Retina (tissue), 1 donor: ENCODE measurements at regions not wholly inside any gene's neighbourhood (a gene's known extent, or its start where the extent isn't known, plus 50 kb on each side); places are given as distances from the start of the nearest gene placed in this dataset.
"Not testable (repeated sequence)": the region's sequence is repeated elsewhere in the genome, so short reads cannot be mapped to it uniquely, and the experiment has no call there.

Experiments used
- DNase-seq: peaks from one replicate; pipeline ENCODE4 v3.0.0-alpha.2; 2016

DNA sequence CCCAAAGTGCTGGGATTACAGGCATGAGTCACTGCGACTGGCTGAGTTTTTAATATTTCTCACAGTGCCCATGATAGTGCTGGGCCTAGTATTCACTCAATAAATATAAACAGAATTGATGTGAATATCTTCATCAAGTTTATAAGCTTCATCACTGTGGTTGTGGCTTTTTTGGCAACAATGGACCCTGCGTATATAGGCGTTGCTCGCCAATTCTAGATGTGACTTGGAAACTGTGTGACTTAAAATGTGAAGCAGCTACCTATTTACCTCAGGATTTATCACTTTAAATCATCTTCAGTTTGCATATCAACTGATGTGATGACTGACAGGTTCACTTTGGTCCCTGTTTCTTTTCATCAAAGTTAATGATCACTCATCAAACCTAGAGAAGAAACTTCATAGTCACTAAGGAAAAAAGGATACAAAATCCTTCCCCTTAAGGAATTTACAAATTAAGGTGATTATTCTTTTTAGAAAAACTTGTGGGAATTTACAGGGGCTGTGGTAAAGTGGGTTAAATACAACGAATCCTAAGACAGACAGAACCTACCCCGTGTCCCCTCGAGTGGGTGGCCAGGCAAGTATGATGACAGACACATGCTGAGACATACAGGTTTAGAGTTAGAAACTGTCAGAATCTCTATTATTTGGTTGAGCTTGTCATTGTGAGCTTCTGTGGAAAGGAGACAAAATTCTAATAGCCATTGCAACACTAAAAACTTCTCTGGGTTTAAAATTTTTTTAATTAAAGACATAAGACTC, 101.3 kb downstream of the AKAP11 start:
- no peak for DNase-seq

DNA sequence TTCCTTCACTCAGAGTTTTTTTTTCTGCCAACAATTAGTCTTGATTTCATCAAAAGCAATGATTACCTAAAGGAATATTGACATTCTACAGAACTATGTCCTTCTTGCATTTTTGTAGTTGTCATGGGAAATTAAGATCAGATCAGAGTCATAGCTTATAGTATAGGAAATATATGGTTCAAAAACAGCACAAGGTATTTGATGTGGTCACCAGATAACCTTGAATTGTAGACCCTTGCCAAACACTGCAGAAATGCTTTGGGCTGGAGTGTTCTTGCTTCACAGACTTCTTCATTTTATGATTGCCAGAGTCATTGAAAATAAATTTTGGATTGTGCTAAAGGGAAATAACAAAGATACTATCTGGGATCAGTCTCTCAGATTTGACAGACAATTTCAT, 103.7 kb downstream of the AKAP11 start:
- no peak for DNase-seq

DNA sequence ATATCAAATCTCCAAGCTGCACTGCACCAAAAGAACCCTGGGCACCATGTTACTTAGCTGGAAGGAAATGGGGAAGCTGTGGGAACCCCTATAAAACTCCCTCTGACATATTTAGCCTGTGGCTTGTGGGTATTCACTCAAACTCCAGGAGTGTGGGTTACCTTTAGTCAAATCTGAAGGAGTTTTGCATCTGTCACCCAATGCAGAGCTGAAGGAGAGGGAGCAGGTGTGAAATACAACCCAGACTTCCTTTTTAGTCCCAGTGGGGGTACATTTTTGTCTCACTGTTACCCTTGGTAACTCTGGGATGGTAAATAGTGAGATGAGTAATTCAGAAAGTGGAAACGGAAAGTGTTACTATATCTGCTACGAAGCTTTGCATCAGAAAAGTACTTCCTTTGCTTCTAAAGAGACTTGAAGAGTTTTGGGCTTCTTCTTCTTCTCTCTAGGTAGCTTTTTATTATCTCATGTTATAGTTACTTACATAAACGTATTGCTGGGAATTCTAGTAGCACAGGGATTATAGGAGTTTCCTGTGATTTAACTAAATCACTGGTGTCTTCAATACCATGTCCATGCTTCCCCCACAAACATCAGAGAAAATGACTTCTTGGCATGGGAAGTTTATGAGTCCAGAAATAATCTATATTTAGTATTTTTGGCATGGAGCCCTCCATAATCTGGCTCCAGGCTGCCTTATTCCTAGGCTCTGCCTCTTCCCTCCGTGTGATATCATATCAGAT, 105.9 kb downstream of the AKAP11 start:
- no peak for DNase-seq

DNA sequence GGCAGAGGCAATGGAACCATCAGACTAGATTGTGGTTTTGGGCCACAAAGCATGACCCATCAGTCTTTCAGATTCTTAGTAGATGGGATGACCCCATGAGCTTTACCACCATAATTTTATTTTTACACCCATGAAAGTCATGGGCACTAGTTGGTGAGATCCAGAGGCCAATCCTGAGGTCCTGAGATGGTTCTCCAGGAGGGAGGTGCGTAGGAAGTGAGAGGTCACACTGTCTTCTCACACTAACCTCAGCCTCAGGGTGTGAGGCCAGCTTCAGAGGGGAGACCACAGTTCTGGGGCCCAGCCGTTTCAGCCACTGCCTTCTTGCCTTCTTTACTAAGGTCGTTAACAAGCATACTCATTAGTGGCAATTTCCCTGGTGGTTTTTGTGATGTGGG, 106.4 kb downstream of the AKAP11 start:
- DNase-seq: no peak

DNA sequence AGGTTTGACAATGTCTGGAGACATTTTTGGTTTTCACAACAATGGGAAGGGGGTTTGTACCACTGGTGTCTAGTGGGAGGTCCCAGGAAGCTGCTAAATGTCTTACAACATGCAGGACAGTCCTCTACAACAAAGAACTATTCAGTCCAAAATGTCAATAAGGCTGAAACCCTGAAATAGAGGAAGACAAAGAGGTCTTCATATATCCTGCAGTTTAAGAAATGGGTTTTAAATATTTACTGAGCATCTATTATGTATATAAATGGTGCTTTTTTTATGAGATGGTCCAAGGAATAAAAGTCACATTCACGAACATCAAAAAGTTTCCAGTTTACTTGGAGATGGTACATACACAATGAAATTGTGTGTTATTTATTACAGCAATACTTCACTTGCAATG, 107.3 kb downstream of the AKAP11 start:
- DNase-seq: no peak

DNA sequence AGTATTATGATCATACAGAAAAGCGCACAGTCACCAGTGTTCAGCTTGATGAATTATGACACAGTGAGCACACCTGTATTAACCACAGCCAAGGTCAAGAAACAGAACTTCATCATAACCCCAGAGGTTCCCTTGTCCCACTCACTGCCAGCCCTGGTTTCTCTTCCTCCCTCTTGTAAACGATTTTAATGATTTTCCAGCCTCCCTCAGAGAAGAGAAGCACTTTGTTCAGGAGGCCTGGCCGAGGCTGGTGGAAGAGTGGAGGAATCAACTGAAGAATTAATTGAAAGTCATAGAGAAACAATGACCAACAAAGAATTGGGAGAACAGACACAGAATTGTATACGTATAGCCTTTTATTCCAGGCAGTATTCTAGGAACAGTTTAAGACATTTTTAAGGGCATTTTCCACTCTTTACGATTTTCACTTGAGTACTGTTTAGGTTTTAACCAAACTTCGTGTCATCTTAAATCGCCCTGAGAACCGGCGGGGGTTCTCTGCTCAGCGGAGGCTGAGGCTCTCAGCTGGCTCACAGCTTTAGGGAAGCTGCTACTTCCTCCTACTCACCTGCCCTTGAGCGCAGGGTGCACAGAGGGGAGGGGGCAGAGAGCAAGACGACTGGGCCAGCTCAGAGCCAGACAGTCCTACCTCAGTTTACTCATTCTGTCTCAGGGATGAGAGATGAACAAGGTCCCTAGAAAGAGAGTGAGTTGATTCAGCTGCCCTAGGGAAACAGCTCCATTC, 108.6 kb downstream of the AKAP11 start:
- DNase-seq: no peak

DNA sequence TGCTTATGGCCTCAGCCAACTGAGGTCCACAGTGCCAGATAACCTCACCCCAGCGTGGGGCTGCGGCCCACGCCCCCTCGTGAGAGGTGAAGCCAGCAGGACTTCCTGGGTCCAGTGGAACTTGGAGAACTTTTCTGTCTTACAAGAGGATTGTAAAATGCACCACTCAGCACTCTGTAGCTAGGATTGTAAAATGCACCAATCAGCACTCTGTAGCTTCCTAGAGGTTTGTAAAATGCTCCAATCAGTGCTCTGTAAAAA, 109.1 kb downstream of the AKAP11 start:
- no peak for DNase-seq

DNA sequence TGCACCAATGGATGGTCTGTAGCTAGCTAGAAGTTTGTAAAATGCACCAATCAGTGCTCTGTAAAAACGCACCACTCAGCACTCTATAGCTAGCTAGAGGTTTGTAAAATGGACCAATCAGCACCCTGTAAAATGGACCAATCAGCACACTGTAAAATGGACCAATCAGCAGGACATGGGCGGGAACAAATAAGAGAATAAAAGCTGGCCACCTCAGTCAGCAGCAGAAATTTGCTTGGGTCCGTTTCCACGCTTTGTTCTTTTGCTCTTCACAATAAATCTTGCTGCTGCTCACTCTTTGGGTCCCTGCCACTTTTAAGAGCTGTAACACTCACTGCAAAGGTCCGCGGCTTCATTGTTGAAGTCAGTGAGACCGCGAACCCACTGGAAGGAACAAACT, 109.5 kb downstream of the AKAP11 start:
- not testable (repeated sequence) for DNase-seq

DNA sequence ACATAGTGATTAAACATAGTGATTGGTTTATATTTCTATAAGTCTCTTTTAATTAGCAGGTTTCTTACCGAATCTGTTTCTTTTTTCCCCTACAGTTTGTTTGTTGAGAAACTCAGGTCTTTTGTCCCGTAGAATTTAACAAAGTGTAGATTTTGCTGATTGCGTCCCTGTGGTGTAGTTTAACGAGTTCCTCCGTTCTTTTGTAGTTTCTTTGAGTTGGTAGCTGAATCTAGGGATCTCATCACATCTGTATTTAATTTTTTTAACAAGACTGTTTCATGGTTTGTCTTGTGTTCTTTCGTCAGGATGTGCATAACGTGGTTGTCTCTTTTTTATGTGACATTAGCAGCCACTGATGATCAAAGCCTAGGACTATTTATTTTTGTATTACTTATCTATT, 111.1 kb downstream of the AKAP11 start:
- DNase-seq: no peak

DNA sequence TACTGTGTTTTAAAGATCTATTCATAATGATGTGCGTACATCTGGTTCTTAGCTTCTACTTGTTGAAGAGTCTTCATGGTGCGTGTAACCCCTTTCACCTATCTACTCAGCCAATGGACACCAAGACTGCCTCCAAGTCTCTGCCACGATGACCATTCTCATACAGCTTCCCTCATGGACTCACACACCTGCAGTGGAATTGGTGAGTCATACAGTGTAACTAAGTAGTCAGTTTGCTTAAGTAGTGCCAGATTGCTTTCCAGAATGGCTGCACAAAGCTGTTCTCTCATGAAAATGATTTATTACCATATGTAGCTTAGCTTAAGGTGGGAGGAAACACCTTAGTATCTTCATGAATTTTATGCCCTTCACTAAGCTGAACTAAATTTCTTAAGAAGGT, 112.3 kb downstream of the AKAP11 start:
- DNase-seq: no peak

DNA sequence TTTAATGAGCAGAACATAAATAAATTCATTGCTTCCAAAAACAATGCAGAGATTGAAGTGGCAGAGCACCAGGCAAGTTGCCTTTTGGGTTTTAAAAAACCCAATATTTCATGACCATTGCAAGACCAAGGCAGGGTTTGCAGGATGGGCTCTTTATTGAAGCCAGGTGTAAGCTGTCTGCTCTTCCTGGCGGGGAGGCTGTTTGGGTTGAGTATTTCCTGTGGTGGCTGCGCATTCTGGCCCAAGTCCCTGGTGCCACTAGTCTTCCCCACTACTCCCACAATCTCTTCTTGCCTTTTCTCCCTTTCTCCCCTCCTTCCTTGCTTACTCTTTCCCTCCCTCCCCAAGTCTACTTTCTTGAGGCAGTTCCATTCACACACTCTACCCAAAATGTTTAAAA, 116.4 kb downstream of the AKAP11 start:
- DNase-seq: no peak

DNA sequence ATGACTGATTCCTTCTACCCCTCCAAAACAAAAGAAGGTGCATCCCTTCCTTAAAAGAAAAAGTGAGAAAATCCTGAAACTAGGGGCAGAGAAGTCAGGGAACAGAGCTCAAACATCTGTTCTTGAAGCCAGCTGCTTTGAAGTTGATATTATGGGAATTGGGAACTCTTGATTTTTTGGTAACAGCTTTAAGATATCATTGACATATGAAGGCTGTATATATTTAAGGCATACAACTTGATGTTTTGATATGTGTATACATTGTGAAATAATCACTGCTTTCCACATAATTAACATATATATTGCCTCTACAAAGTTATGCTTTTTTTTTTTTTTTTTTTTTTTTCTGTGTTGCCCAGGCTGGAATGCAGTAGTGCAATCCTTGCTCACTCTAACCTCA, 117.1 kb downstream of the AKAP11 start:
- no peak for DNase-seq

DNA sequence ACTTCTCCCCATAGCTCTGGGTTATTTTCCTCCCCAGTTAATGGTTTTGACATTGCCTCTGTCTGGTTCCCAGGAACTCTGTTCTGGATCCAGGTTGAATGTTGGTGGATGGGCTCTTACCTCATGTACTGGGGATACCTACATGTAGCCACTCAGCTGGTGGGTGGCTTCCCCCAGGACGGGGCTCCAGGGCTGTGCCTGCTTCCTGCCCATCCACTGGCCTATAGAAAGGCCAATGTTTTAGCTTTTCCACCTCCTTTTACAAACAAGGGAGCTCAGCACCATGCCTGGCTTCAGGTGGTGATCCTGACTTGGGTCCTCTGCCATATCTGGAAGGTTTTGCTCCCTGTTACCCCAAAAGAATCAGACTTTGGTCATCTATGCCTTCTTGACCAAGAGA, 120.2 kb downstream of the AKAP11 start:
- no peak for DNase-seq

DNA sequence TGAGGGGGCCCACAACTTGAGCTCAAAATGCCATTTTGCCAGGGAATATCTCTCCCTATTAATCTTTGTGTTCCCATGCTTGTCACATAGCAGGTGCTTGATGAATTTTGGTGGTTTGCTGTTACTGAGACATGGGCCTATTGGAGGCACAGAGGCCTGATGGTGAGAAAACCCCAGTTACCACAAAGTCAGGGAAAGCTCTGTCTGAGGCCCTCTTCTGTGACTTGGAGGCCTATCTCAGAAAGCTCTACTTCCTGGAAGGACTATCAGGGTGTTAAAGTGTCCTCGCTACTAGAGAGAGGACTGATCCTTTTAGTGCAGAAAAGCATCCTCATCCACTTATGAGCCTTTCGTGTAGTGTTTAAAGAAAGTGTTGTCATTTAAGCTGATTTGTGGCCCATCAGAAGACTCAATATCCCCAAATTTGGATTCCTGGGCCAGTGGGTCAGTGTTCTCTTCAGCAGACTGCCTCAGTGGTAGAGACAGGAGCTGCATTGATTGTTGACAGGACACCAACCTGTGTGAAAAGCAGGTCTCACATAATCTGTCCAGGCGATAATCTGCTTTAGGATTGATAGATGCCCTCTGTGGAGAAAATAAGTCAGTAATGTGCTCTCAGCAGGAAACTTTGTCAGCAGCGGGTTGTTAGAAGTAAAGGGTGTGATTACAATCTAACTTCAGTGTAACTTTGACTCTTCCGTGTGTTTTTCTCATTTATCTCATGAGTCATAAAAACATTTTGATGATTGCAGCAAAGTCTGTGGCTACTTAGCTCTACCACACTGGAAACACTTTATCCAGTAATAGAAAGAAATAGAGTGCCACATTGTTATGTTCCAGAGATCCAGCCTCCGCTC, 121.0 kb downstream of the AKAP11 start:
- DNase-seq: no peak

DNA sequence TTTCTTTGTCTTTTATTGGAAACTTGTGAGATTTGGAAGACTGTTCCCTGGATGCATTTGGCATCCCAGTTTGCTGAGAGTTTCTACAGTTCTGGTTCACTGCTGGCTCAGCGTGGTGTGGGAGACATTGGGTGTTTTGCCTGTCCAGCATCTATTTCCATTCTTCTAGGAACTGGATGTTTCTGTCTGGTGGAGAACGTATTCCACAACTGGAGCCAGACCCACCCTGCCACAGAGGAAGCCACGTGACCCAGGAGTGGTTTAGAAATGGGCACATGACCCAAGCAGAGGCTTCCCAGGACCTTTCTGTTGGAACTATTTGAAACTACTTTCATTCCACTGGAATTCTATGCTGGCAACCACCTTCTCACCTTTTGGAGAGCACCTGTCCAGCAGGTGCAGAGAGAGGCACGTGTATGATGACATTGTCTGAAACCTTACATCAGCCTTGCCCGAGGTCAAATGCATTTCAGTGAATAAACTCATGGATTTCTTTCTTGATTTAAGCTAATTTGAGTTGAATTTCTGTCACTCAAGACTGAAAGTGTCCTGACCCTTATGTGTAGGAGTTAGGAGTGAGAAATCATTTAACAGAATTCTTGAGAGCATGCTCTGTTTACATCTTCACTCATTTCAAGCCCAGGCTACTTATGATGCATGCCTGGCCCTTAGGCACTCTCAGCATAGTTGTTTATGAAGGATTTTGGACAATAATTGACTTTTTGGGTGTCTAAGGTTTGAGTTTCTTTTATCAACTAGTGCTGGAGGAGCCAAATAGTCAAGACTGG, 121.8 kb downstream of the AKAP11 start:
- DNase-seq: no peak

DNA sequence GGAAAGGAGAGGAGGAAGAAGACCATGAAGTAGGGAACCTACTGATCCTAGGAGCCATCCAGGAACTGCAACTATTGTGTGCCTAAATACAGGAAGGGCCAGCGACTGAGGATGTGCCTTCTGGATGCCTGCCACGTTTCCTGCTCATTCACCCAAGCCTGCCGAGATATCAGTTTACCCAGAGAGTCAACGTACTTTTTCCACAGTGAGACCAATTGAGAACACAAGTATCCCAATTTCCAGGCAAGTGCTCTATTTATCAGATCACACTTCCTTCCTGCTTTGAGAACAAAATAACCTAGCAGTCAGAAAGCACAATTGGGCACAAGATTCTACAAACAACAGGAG, 122.4 kb downstream of the AKAP11 start:
- no peak for DNase-seq

DNA sequence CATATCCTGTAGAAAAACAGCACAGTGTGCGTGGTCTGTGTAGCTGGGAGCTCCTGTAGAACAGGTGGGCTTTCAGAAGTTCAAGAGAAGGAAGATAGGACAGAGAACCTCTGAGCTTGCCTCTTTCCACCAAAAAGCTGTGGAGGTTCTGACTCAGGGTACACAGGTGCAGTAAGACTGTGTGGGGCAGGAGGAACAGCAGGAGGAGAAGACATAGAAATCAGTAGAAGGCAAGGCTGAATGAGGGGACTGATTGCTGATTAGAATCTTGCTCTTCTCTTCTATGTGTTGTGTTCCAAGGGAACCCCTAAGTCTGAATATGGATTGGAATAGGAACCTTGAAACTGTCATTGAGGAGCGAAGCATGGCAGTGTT, 122.7 kb downstream of the AKAP11 start:
- DNase-seq: no peak

DNA sequence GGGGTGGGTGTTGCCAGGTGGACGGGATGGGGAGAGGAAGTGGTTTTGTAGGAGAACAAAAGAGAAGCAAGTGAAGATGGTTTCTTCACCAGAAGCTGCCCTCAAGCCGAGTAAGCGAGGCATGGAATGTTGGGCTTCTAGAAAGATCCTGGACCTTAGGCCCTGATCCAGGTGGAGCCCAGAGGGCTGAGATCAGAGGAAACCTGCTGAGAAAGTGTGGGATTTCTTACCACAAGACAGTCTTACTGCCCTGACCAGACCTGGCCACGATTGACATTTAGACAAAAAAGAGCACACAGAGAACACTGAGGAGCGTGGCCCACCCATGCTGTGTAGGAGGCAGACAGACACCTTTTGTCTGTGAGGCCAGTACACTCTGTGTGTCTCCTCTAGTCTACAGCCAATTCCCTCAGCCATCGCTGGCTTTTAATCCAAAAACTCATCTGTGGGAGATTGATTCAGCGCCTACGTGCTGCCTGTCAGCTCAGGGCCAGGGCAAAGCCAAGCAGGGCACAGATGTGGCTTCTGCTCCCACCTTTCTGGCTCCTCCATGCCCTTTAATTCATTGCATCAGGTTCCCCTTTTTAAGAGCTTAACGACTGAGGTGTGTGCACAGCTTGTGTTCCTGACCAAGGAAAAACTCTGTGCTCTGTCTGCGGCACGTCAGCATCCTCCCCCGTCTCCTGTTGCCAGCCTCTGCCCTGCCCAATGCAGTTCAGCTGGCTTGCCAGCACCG, 123.3 kb downstream of the AKAP11 start:
- no peak for DNase-seq

DNA sequence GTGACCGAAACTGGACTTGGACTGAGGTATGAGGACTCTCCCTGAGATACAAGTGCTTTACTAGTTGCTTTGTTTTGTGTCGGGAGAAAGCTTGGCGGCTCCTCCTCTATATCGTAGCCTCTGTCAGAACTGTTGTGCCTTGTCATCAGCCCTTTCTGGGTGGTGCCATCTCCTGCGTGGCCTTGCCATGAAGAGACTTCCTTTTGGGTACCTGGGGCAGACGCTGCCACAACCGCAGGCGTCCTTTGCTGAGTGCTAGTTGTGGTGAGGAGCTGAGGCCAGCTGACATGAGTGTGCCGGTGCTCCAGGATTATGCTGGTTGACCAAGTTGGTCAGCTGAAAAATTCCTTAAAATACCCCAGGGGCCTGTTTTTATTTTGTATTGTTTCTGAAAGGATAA, 124.5 kb downstream of the AKAP11 start:
- no peak for DNase-seq

DNA sequence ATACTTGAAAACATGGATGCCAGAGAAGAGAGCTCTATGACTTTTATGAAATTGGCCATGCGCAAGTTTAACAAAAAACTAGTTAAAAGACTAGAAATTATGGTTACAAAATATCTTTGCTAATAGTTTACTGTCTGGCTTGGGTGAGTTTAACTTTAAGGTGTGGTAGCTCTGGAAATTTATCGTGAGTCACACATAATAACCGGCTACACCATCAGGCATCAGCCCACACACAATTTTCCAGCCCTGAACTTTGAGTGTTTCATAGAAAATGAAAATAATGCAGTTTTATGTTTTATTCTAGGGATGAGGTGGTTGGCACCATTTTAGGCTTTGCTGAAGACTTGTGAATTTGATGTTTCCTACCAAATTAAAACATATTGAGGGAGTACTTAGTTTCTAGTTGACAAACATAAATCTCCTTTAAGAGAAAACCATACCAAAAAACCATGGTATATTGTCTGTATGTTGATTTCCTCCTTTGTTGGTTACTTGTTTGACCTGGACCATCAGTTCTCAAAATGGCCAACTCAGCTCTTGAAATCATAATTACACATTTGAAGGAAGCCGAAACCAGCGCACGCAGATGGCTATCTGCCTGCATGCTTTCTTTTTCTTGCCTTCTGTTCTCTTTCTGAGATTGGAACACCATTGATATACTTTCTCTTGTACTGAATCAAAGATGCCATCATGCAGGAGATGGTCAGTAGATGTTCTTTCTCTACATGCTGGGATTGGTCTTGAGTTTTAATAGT, 125.1 kb downstream of the AKAP11 start:
- no peak for DNase-seq

DNA sequence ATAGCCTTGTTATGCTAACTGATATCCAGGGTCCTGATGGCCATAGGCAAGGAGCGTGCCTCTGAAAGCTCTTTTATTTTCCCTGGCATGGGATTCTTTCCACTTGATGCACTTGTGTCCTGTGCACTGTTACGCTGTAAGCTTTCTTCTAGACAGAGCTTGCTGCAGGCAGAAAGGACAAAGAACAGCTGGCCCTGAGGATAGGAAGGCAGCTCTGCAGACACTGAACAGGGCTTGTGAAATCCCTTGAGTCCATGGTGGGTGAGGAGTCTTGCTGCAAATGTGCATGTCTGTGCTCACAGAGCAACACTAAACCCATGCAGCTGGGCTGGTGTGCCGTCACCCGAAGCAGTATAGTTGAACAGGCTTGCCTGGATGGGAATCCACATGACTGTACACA, 126.6 kb downstream of the AKAP11 start:
- peak; percentile 42 for DNase-seq
